Spleen (tissue), 11 donors: ENCODE measurements at regions not wholly inside any gene's neighbourhood (a gene's known extent, or its start where the extent isn't known, plus 50 kb on each side); places are given as distances from the start of the nearest gene placed in this dataset.
"Not testable (repeated sequence)": the region's sequence is repeated elsewhere in the genome, so short reads cannot be mapped to it uniquely, and the experiment has no call there.

ENCODE experiments used
- DNase-seq: peaks from one replicate; pipeline ENCODE4 v3.0.0-alpha.2; 2020
- H3K27ac ChIP-seq, 8 donors: fragments of 200-600 bp; sonication (generic) in 7 of 8; 1 replicate in 4 of 8; 2 replicates in 4 of 8; pipeline versions ENCODE4 v1.5.0 to v1.8.0; 2016 to 2021; ENCODE audit warnings: inconsistent platforms in 4 of 8, mild to moderate bottlenecking in 4 of 8, moderate library complexity in 1 of 8
- H3K27me3 ChIP-seq, 7 donors: fragments of 200-600 bp; sonication (generic) in 6 of 7; replicated peaks in 1 of 7; 1 replicate in 4 of 7; 2 replicates in 3 of 7; pipeline versions ENCODE4 v1.5.0 to v1.8.0; 2016 to 2021; ENCODE audit warnings: inconsistent platforms in 3 of 7, mild to moderate bottlenecking in 1 of 7
- H3K36me3 ChIP-seq, 6 donors: fragments of 200-600 bp; sonication (generic) in 5 of 6; 1 replicate in 4 of 6; 2 replicates in 2 of 6; pipeline versions ENCODE4 v1.5.0 to v1.8.0; 2016 to 2021; ENCODE audit warnings: inconsistent platforms in 2 of 6
- H3K4me1 ChIP-seq, 6 donors: fragments of 200-600 bp; sonication (generic) in 5 of 6; 1 replicate in 3 of 6; 2 replicates in 3 of 6; pipeline versions ENCODE4 v1.5.0 to v1.8.0; 2016 to 2021; ENCODE audit warnings: inconsistent platforms in 3 of 6
- H3K4me3 ChIP-seq, 8 donors: fragments of 200-600 bp; sonication (generic) in 7 of 8; 1 replicate in 4 of 8; 2 replicates in 4 of 8; pipeline versions ENCODE4 v1.5.0 to v1.8.0; 2016 to 2021; ENCODE audit warnings: inconsistent platforms in 4 of 8, mild to moderate bottlenecking in 4 of 8, moderate library complexity in 2 of 8
- H3K9me3 ChIP-seq, 8 donors: fragments of 200-600 bp; sonication (generic) in 7 of 8; 1 replicate in 4 of 8; 2 replicates in 4 of 8; pipeline versions ENCODE4 v1.5.0 to v1.8.0; 2016 to 2021; ENCODE audit warnings: inconsistent platforms in 4 of 8
- CTCF ChIP-seq, 11 experiments: fragments of 200-600 bp in 7 of 11; fragments of 450-650 bp in 4 of 11; sonication (generic) in 4 of 11; IDR thresholded peaks in 8 of 11; conservative IDR thresholded peaks in 3 of 11; 1 replicate in 7 of 11; 2 replicates in 4 of 11; pipeline versions ENCODE4 v1.4.0 to v1.8.0; 2016 to 2021; ENCODE audit warnings: antibody characterized with exemption in 11 of 11, inconsistent platforms in 4 of 11, mild to moderate bottlenecking in 1 of 11
- POLR2A ChIP-seq, 3 donors: fragments of 450-650 bp; IDR thresholded peaks; one replicate each; pipeline ENCODE4 v1.5.1; 2017; ENCODE audit warnings: antibody characterized with exemption in 3 of 3, mild to moderate bottlenecking in 1 of 3
- POLR2AphosphoS5 ChIP-seq, 3 donors: sonication (generic); formaldehyde crosslinking; IDR thresholded peaks; one replicate each; pipeline ENCODE4 v1.5.1; 2017; ENCODE audit warnings: antibody characterized with exemption in 3 of 3
- WGBS, 5 donors: extraction: QIAGEN DNeasy Blood & Tissue Kit in 3 of 5; methylation state at CpG; one replicate each; pipeline versions ENCODE4 v1.1.5 to v1.1.7; 2013 to 2018; 5-methylcytosine and 5-hydroxymethylcytosine counted together
- intact Hi-C: fragments of 100-400 bp; cut with DNase I; formaldehyde crosslinking; loops from one replicate; pipeline ENCODE4 v1.15.0; 2023; ENCODE audit warnings: low total_unique reads
- donor health status: healthy with polysubstance abuse.
- donor health status: DM: no; HTN: no; CAD: no; lungs with moderate emphysema.
- donor health status: DM: no; HTN: no; CAD: no.
- donor health status: Bipolar disorder and iron deficiency.
- donor health status: healthy.
- donor health status: DM: no; HTN: no; CAD: no.
- donor health status: DM: yes; HTN: yes; CAD: no.

DNA sequence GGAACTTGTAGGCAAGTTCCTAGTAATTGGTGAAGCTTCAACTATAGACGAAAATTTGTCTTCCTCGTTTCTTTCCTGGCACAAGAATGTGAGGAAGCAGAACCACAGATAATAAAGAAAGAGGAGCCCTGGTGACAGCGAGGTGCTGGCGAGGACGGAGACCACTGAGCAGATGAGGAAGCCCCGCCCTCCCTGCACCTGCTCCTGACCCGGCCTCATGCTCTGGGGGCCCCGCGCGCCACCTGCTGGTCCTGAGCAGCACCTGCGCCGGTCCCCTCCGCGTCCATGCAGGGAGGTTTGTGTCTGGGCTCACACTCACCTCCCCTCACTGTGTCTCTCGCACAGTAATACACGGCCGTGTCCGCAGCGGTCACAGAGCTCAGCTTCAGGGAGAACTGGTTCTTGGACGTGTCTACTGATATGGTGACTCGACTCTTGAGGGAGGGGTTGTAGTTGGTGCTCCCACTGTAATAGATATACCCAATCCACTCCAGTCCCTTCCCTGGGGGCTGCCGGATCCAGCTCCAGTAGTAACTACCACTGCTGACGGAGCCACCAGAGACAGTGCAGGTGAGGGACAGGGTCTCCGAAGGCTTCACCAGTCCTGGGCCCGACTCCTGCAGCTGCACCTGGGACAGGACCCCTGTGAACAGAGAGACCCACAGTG, 1112.5 kb downstream of the TMEM121 start:
- H3K4me3 ChIP-seq, intact Hi-C loops, H3K36me3 ChIP-seq, H3K27ac ChIP-seq, H3K9me3 ChIP-seq, H3K4me1 ChIP-seq: not testable (repeated sequence)
- TF ChIP-seq POLR2AphosphoS5 (IDR thresholded peaks at IDR 0.05) (peak in 1 of 3 donors; percentile 32), CTCF (IDR thresholded peaks at IDR 0.05 in 8 of 11, conservative IDR thresholded peaks at IDR 0.05 in 3 of 11) (peak in 7 of 11 experiments; percentile 24 to 79 (median 51))
- peaks cover 0 to 18% (median 0%) of the 10 kb centered on the region in 7 donors for H3K27me3 ChIP-seq
- WGBS, 5 donors = 11 to 36% (median 28%) methylated on average over 3 to 22 of the region's 25 CpGs
- DNase-seq = peak; percentile 93

DNA sequence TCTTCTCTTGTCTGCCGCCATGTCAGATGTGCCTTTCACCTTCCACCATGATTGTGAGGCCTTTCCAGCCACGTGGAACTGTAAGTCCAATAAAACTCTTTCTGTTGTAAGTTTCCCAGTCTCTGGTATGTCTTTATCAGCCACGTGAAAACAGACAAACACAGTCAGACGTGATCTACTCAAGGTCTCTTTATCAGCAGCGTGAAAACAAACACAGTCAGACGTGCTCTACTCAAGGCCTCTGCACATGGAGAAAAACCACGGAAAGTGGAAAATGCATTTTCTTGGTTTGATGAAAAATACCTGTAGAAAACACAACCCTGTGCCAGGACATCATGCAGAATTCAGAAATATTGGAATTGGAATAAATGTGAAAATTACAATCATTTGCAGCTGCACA, 1115.7 kb downstream of the TMEM121 start:
- Histone ChIP-seq H3K4me1 (no peaks in the 10 kb centered on the region), H3K27me3 (peaks cover 0 to 18% (median 0%) of the 10 kb centered on the region in 7 donors), H3K9me3 (no peaks in the 10 kb centered on the region), H3K4me3 (no peak overlapping the region), H3K27ac (no peak overlapping the region), H3K36me3 (no peaks in the 10 kb centered on the region)
- intact Hi-C loops = no loop called here
- no peak for DNase-seq
- 57 to 79% (median 66%) methylated on average over 7 of the region's 7 CpGs for WGBS, 5 donors
- no peak for TF ChIP-seq POLR2AphosphoS5 (IDR thresholded peaks at IDR 0.05)
- TF ChIP-seq POLR2A (IDR thresholded peaks at IDR 0.05) = no peak
- TF ChIP-seq CTCF (IDR thresholded peaks at IDR 0.05 in 8 of 11, conservative IDR thresholded peaks at IDR 0.05 in 3 of 11) = no peak

DNA sequence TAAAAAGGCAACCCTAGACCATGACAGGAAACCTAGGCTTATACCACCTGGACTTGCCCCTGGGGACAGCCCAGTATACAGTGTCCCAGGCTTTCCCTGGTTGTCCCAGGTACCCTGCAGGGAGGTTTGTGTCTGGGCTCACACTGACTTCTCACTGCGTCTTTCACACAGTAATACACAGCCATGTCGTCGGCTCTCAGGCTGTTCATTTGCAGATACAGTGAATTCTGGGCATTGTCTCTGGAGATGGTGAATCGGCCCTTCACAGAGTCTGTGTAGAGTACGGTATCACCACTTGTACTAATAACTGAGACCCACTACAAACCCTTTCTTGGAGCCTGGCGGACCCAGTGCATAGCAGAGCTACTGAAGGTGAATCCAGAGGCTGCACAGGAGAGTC, 1116.6 kb downstream of the TMEM121 start:
- H3K27ac ChIP-seq, H3K4me1 ChIP-seq, H3K36me3 ChIP-seq, intact Hi-C loops, H3K9me3 ChIP-seq, H3K4me3 ChIP-seq, DNase-seq: not testable (repeated sequence)
- peaks cover 0 to 18% (median 0%) of the 10 kb centered on the region in 7 donors for H3K27me3 ChIP-seq
- WGBS, 5 donors = 44 to 86% (median 62%) methylated on average over 2 to 6 of the region's 6 CpGs

DNA sequence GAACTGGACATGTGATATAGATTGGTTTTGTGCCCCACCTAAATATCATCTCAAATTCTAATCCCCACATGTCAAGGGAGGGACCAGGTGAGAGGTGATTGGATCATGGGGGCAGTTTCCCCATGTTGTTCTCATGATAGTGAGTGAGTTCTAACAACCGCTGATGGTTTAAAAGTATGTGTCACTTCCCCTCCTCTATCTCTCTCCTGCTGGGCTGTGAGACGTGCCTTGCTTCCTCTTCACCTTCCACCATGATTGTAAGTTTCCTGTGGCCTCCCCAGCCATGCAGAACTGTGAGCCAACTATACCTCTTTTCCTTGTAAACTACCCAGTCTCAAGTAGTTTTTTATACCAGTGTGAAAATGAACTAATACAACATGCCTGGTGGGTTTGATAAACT, 1122.5 kb downstream of the TMEM121 start:
- H3K4me1 ChIP-seq, intact Hi-C loops, H3K27ac ChIP-seq, H3K36me3 ChIP-seq, H3K4me3 ChIP-seq, H3K9me3 ChIP-seq, DNase-seq: not testable (repeated sequence)
- WGBS, 5 donors = 10 to 35% (median 22%) methylated on average over 2 of the region's 2 CpGs
- peaks cover 0 to 14% (median 0%) of the 10 kb centered on the region in 7 donors for H3K27me3 ChIP-seq

GRCh38 chr14:106651016-106651415, 1124.6 kb downstream of the TMEM121 start:
- Histone ChIP-seq H3K4me3 (no peak overlapping the region), H3K27ac (no peak overlapping the region), H3K9me3 (peaks cover 0 to 8% (median 0%) of the 10 kb centered on the region in 8 donors), H3K4me1 (no peaks in the 10 kb centered on the region), H3K36me3 (no peaks in the 10 kb centered on the region), H3K27me3 (peaks cover 0 to 13% (median 0%) of the 10 kb centered on the region in 7 donors)
- WGBS, 5 donors = 0 to 42% (median 23%) methylated on average over 1 of the region's 1 CpG
- intact Hi-C loops = no loop called here
- TF ChIP-seq POLR2AphosphoS5 (IDR thresholded peaks at IDR 0.05) (no peak), POLR2A (IDR thresholded peaks at IDR 0.05) (no peak), CTCF (IDR thresholded peaks at IDR 0.05 in 8 of 11, conservative IDR thresholded peaks at IDR 0.05 in 3 of 11) (no peak)
- no peak for DNase-seq
